ENCODE measurements at regions not wholly inside any gene's neighbourhood (a gene's known extent, or its start where the extent isn't known, plus 50 kb on each side); places are given as distances from the start of the nearest gene placed in this dataset.

GRCh38 chr9:3032898-3033297, 189.0 kb upstream of the PUM3 start:
- no TSS peak for BruUV-seq (replicated peaks)
- Histone ChIP-seq H3K27ac (no peak overlapping the region), H3K4me3 (no peak overlapping the region), H3K9me3 (ENCODE audit: insufficient read depth, low read depth) (no peaks in the 10 kb centered on the region), H3K9me2 (ENCODE audit: insufficient read depth) (no peaks in the 10 kb centered on the region), H3K79me2 (ENCODE audit: low read depth) (no peaks in the 10 kb centered on the region), H2AFZ (no peak overlapping the region), H4K20me1 (ENCODE audit: insufficient read depth) (no peaks in the 10 kb centered on the region), H3K4me1 (replicated peaks; ENCODE audit: insufficient read depth) (no peaks in the 10 kb centered on the region), H3K27me3 (ENCODE audit: insufficient read depth, low read depth) (no peaks in the 10 kb centered on the region), H3K36me3 (ENCODE audit: low read depth) (no peaks in the 10 kb centered on the region), H3F3A (ENCODE audit: insufficient read depth, low read depth) (no peaks in the 10 kb centered on the region), H3K4me2 (no peak overlapping the region)
- DNase-seq = no peak
- intact Hi-C loops (cut with micrococcal nuclease; ENCODE audit: unreplicated experiment) = no loop called here
- TF ChIP-seq EZH2 (IDR thresholded peaks at IDR 0.05; ENCODE audit: low read depth) = no peak
- TF ChIP-seq CTCF (conservative IDR thresholded peaks at IDR 0.05) = no peak
- ChIA-PET CTCF (no interaction called here), POLR2A (ENCODE audit: unreplicated experiment) (no interaction called here)

- Histone ChIP-seq H3K27me3 (ENCODE audit: insufficient read depth, low read depth) (no peaks in the 10 kb centered on the region), H3K36me3 (ENCODE audit: low read depth) (no peaks in the 10 kb centered on the region)
These were observed 184.6 kb upstream of the PUM3 start for GRCh38 chr9:3028535-3028934.

GRCh38 chr9:3027210-3027609, 183.3 kb upstream of the PUM3 start:
- CTCF ChIA-PET = no interaction called here
- Histone ChIP-seq H3K4me3 (no peak overlapping the region), H3K9me3 (ENCODE audit: insufficient read depth, low read depth) (no peaks in the 10 kb centered on the region), H3K27me3 (ENCODE audit: insufficient read depth, low read depth) (no peaks in the 10 kb centered on the region; the same call in 1 of the 2 replicates), H2AFZ (no peak overlapping the region), H4K20me1 (ENCODE audit: insufficient read depth) (no peaks in the 10 kb centered on the region), H3K4me1 (replicated peaks; ENCODE audit: insufficient read depth) (no peaks in the 10 kb centered on the region), H3K4me2 (no peak overlapping the region), H3F3A (ENCODE audit: insufficient read depth, low read depth) (no peaks in the 10 kb centered on the region), H3K79me2 (ENCODE audit: low read depth) (no peaks in the 10 kb centered on the region), H3K36me3 (ENCODE audit: low read depth) (no peaks in the 10 kb centered on the region), H3K9me2 (ENCODE audit: insufficient read depth) (no peaks in the 10 kb centered on the region), H3K27ac (no peak overlapping the region)
- POLR2A ChIA-PET (ENCODE audit: unreplicated experiment) = no interaction called here
- TF ChIP-seq EZH2 (IDR thresholded peaks at IDR 0.05; ENCODE audit: low read depth) = no peak
- TF ChIP-seq CTCF (conservative IDR thresholded peaks at IDR 0.05) = no peak
- no peak for DNase-seq
- intact Hi-C loops (cut with micrococcal nuclease; ENCODE audit: unreplicated experiment) = no loop called here
- no TSS peak for BruUV-seq (replicated peaks)

More at GRCh38 chr9:3028535-3028934, 184.6 kb upstream of the PUM3 start:
- POLR2A ChIA-PET (ENCODE audit: unreplicated experiment) = no interaction called here
- no peak overlapping the region for H3K4me2 ChIP-seq
- DNase-seq = no peak
- H4K20me1 ChIP-seq (ENCODE audit: insufficient read depth) = no peaks in the 10 kb centered on the region
- no peaks in the 10 kb centered on the region for H3K79me2 ChIP-seq (ENCODE audit: low read depth)
- H3K9me3 ChIP-seq (ENCODE audit: insufficient read depth, low read depth) = no peaks in the 10 kb centered on the region
- H3K4me1 ChIP-seq (replicated peaks; ENCODE audit: insufficient read depth) = no peaks in the 10 kb centered on the region
- no peak overlapping the region for H2AFZ ChIP-seq
- CTCF ChIA-PET = no interaction called here
- no peaks in the 10 kb centered on the region for H3F3A ChIP-seq (ENCODE audit: insufficient read depth, low read depth)
- no peak overlapping the region for H3K27ac ChIP-seq
- no peak overlapping the region for H3K4me3 ChIP-seq
- intact Hi-C loops (cut with micrococcal nuclease; ENCODE audit: unreplicated experiment) = no loop called here
- no peaks in the 10 kb centered on the region for H3K9me2 ChIP-seq (ENCODE audit: insufficient read depth)
- TF ChIP-seq CTCF (conservative IDR thresholded peaks at IDR 0.05) = no peak
- no peak for TF ChIP-seq EZH2 (IDR thresholded peaks at IDR 0.05; ENCODE audit: low read depth)
- no TSS peak for BruUV-seq (replicated peaks)

Measured in PC-9 (cell line).